ENCODE measurements at regions not wholly inside any gene's neighbourhood (a gene's known extent, or its start where the extent isn't known, plus 50 kb on each side); places are given as distances from the start of the nearest gene placed in this dataset.
A peak's percentile ranks its signal among the peaks of the same experiment; 100 is the strongest.

- TF ChIP-seq ZNF407 (CRISPR knock-in tag; IDR thresholded peaks at IDR 0.05; ENCODE audit: not compliant biosample characterization) (no peak), HNF1A (IDR thresholded peaks at IDR 0.05; ENCODE audit: low read depth) (no peak), HNF1A (CRISPR knock-in tag; IDR thresholded peaks at IDR 0.05; ENCODE audit: borderline replicate concordance) (peak; percentile 31; the same call in 1 of the 2 replicates), SRSF1 (optimal IDR thresholded peaks at IDR 0.05; ENCODE audit: low read depth, low read length) (no peak), FOXM1 (CRISPR knock-in tag; IDR thresholded peaks at IDR 0.05) (no peak), IRF1 (CRISPR knock-in tag; IDR thresholded peaks at IDR 0.05; ENCODE audit: low read depth) (no peak), PRPF4 (IDR thresholded peaks at IDR 0.05; ENCODE audit: low read depth, low read length, poor library complexity, severe bottlenecking) (no peak), NFE2L1 (CRISPR knock-in tag; IDR thresholded peaks at IDR 0.05; ENCODE audit: borderline replicate concordance) (no peak), GATAD2A (CRISPR knock-in tag; IDR thresholded peaks at IDR 0.05) (peak; percentile 77)
Observed at GRCh38 chr2:203814661-203815540, 52.7 kb upstream of the CTLA4 start (continued).

Measured in HepG2 (cell line).